ENCODE measurements at regions not wholly inside any gene's neighbourhood (a gene's known extent, or its start where the extent isn't known, plus 50 kb on each side); places are given as distances from the start of the nearest gene placed in this dataset.

DNA sequence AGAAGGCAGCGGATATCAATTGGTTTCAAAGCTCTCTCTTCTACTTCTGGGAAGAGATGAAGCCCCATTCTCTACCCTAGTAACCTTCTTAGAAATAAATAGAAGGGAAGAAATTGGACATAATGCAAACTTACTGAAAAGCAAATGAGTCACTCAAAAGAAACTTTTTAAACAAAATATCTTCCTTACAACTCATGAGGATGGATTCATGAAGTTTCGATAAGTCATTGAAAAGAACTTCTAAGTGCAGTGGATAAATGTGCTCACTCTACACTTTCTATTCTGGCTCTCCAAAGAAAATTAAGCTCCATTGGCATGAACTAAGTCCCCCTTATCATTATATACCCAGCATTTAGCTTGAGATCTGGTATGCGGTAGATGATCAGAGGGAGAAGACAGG is 899.5 kb downstream of the RPS29 start:
- peaks cover 0 to 3% of the 10 kb centered on the region in 2 donors for H3K9me3 ChIP-seq (replicated peaks in 1 of 2; ENCODE audit: control insufficient read depth in 1 of 2, insufficient read depth in 1 of 2, low read length in 2 of 2)
- WGBS (ENCODE audit: insufficient coverage): no CpG with 5 or more reads among the region's 3 CpGs

DNA sequence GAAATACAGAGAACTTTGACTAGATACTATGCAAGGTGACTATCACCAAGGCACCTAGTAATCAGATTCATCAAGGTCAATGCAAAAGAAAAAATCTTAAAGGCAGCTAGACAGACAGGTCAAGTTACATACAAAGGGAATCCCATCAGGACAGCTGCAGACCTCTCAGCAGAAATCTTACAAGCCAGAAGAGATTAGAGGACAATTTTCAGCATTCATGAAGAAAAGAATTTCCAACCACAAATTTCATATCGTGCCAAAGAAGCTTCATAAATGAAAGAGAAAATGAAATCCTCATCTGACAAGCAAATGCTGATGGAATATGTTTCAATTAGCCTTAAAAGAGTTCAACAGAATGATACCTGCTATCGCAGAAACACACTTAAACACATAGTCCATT is 913.7 kb downstream of the RPS29 start:
- no CpG with 5 or more reads among the region's 2 CpGs for WGBS (ENCODE audit: insufficient coverage)
- intact Hi-C loops (cut with micrococcal nuclease): no loop called here
- Histone ChIP-seq H3K27me3 (ENCODE audit: control insufficient read depth in 2 of 2, insufficient read depth in 2 of 2, low read length in 2 of 2) (no peaks in the 10 kb centered on the region), H3K4me1 (ENCODE audit: control insufficient read depth in 1 of 2, insufficient read depth in 2 of 2, low read length in 2 of 2) (no peaks in the 10 kb centered on the region), H3K4me3 (replicated peaks in 1 of 3; ENCODE audit: low read depth in 2 of 3, low read length in 3 of 3) (no peak overlapping the region), H3K9ac (ENCODE audit: insufficient read depth, low read length, poor library complexity, severe bottlenecking) (no peak overlapping the region), H3K27ac (ENCODE audit: low read depth in 1 of 2, low read length in 2 of 2) (no peak overlapping the region), H3K9me3 (replicated peaks in 1 of 2; ENCODE audit: control insufficient read depth in 1 of 2, insufficient read depth in 1 of 2, low read length in 2 of 2) (peaks cover 4 to 7% of the 10 kb centered on the region in 2 donors), H2AFZ (ENCODE audit: insufficient read depth, low read depth, low read length, poor library complexity, severe bottlenecking) (no peak overlapping the region), H4K20me1 (ENCODE audit: insufficient read depth, low read length) (no peaks in the 10 kb centered on the region), H3K79me2 (ENCODE audit: insufficient read depth, low read length) (no peaks in the 10 kb centered on the region), H3K36me3 (replicated peaks in 1 of 2; ENCODE audit: control insufficient read depth in 1 of 2, insufficient read depth in 2 of 2, low read length in 2 of 2) (no peaks in the 10 kb centered on the region), H3K4me2 (replicated peaks; ENCODE audit: extremely low read depth, low read length, poor library complexity, severe bottlenecking) (no peak overlapping the region)
- TF ChIP-seq, protein P1, sequence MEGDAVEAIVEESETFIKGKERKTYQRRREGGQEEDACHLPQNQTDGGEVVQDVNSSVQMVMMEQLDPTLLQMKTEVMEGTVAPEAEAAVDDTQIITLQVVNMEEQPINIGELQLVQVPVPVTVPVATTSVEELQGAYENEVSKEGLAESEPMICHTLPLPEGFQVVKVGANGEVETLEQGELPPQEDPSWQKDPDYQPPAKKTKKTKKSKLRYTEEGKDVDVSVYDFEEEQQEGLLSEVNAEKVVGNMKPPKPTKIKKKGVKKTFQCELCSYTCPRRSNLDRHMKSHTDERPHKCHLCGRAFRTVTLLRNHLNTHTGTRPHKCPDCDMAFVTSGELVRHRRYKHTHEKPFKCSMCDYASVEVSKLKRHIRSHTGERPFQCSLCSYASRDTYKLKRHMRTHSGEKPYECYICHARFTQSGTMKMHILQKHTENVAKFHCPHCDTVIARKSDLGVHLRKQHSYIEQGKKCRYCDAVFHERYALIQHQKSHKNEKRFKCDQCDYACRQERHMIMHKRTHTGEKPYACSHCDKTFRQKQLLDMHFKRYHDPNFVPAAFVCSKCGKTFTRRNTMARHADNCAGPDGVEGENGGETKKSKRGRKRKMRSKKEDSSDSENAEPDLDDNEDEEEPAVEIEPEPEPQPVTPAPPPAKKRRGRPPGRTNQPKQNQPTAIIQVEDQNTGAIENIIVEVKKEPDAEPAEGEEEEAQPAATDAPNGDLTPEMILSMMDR (IDR thresholded peaks at IDR 0.05): no peak
- no peak for DNase-seq
- H3K27ac Mint-ChIP-seq: no peak overlapping the region
- H3K9me3 Mint-ChIP-seq: peaks cover 0 to 6% (median 2%) of the 10 kb centered on the region in 7 donors
- no peak overlapping the region for H3K4me3 Mint-ChIP-seq
- peaks cover 0 to 1% (median 0%) of the 10 kb centered on the region in 3 donors for H3K27me3 Mint-ChIP-seq (ENCODE audit: low read depth in 3 of 3)
- no peaks in the 10 kb centered on the region for H3K36me3 Mint-ChIP-seq
- no peaks in the 10 kb centered on the region for H3K4me1 Mint-ChIP-seq

More for the DNA sequence above, 899.5 kb downstream of the RPS29 start:
- H3K4me2 ChIP-seq (replicated peaks; ENCODE audit: extremely low read depth, low read length, poor library complexity, severe bottlenecking): no peak overlapping the region
- Mint-ChIP-seq H3K27ac (no peak overlapping the region), H3K9me3 (peaks cover 0 to 4% (median 0%) of the 10 kb centered on the region in 7 donors), H3K4me3 (no peak overlapping the region), H3K36me3 (no peaks in the 10 kb centered on the region), H3K4me1 (no peaks in the 10 kb centered on the region), H3K27me3 (ENCODE audit: low read depth in 3 of 3) (no peaks in the 10 kb centered on the region)
- no peak overlapping the region for H3K27ac ChIP-seq (ENCODE audit: low read depth in 1 of 2, low read length in 2 of 2)
- TF ChIP-seq, protein P1 (IDR thresholded peaks at IDR 0.05): no peak
- H2AFZ ChIP-seq (ENCODE audit: insufficient read depth, low read depth, low read length, poor library complexity, severe bottlenecking): no peak overlapping the region
- H3K4me3 ChIP-seq (replicated peaks in 1 of 3; ENCODE audit: low read depth in 2 of 3, low read length in 3 of 3): no peak overlapping the region
- H3K9ac ChIP-seq (ENCODE audit: insufficient read depth, low read length, poor library complexity, severe bottlenecking): no peak overlapping the region
- H4K20me1 ChIP-seq (ENCODE audit: insufficient read depth, low read length): no peaks in the 10 kb centered on the region
- H3K79me2 ChIP-seq (ENCODE audit: insufficient read depth, low read length): no peaks in the 10 kb centered on the region
- no peak for DNase-seq
- intact Hi-C loops (cut with micrococcal nuclease): no loop called here
- H3K36me3 ChIP-seq (replicated peaks in 1 of 2; ENCODE audit: control insufficient read depth in 1 of 2, insufficient read depth in 2 of 2, low read length in 2 of 2): no peaks in the 10 kb centered on the region
- no peaks in the 10 kb centered on the region for H3K4me1 ChIP-seq (ENCODE audit: control insufficient read depth in 1 of 2, insufficient read depth in 2 of 2, low read length in 2 of 2)
- no peaks in the 10 kb centered on the region for H3K27me3 ChIP-seq (ENCODE audit: control insufficient read depth in 2 of 2, insufficient read depth in 2 of 2, low read length in 2 of 2)
